Stimulated activated CD4-positive, alpha-beta T cell treated with anti-CD3 and anti-CD28 coated beads, Interleukin-2, amount 100 ng/mL, for 48 hours (primary cell): ENCODE measurements at regions not wholly inside any gene's neighbourhood (a gene's known extent, or its start where the extent isn't known, plus 50 kb on each side); places are given as distances from the start of the nearest gene placed in this dataset.

Experiments used
- DNase-seq, 2 donors: peaks; one replicate each; pipeline ENCODE4 v3.0.0-alpha.2; 2020

- no peak for DNase-seq
Measured at GRCh38 chr21:19724081-19724480, 1274.1 kb upstream of the NCAM2 start.

DNA sequence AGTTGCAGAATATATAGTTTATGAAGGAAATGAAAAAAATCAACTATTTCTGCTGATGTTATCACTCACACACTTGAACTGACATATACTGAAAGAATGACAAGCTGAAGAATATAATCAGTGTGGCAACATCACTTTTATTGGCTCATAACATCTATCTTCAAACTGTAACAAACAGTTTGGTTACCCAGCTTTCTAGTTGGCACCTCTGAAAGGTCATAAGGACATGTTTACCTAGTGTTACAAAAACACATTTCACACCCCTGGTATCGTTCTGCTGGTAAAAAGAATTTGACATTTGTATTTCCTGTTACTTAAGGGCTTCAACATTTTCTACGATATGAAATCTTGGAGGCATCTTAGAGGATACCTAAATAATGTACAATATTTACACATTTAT lies 1267.0 kb upstream of the NCAM2 start:
- no peak for DNase-seq

GRCh38 chr21:19759836-19760235 lies 1238.4 kb upstream of the NCAM2 start:
- DNase-seq, result no peak

DNA sequence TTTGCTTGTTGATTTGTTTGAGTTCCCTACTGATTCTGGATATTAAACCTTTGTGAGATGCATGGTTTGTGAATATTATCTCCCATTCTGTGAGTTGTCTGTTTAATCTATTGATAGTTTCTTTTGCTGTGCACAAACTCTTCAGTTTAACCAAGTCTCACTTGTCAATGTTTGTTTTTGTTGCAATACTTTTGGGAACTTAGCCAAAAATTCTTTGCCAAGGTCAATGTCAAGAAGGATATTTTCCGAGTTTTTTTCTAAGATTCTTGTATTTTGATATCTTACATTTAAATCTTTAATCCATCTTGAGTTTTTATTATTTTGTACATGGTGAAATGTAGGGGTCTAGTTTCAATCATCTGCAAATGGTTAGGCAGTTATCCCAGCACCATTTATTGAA lies 1230.7 kb upstream of the NCAM2 start:
- DNase-seq, result no peak

DNA sequence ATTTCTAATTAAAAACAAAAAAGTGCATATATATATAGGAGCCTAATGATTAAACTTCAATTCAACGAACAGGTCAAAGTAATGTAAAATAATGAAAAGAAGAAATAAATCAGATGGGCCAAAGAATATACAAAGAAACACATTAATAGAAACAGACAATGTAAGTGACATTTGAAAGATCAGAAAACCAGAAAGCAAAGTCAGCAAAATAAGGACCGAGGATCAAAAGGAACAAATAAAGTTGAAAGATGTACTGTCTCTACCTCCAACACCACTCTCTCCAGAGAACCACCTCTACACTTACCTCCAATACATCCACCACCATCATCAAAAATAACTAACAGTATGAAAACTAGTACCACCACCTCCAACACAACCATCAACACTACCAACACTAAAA lies 1226.3 kb upstream of the NCAM2 start:
- no peak for DNase-seq

DNA sequence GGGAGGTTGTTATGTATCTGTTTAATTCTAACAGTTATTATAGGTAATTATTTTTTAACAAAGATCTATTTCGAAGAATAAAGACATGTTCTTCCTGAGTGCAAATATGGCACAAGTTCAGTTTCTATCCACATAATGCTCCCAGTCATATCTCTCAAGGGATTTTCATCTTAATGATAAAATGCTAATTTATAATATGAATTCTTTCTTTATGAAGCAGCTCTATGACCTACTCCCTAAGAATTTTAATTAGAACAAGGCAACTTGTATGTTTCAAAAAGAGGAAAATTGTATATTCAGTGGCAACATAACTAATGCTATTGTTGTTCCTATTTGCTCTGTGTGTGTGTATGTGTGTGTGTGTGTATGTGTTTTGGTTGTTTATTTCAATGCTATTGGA lies 1222.1 kb upstream of the NCAM2 start:
- no peak for DNase-seq

DNA sequence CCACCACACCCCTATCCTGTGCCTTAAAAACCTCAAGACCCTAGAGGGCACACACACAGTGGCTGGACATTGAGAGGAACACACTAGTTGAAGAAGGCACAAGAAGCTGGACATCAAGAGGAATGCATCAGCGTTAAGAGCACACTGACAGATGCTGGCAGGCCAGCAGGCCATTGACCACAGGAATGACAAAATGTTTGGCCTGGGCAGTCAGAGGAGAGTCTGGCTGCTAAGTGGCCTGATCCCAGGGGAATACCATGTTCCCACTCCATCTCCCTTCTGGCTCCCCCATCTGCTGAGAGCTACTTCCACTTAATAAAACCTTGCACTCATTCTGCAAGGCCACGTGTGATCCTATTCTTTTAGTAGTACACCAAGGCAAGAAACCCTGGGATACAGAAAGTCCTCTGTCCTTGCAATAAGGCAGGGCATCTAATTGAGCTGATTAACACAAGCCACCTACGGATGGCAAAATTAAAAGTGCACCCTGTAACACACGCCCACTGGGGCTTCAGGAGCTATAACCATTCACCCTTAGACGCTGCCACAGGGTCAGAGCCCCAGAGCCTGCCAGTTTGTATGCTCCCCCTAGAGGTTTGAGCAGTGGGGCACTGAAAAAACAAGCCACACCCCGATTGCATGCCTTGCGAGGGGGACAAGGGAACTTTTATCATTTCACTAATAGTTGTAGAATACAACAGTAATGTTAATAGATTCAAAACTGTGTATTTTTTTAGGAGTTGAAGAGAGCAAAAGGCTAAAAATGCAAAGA lies 1216.1 kb upstream of the NCAM2 start:
- no peak for DNase-seq

GRCh38 chr21:19785941-19786340 lies 1212.3 kb upstream of the NCAM2 start:
- no peak for DNase-seq

DNA sequence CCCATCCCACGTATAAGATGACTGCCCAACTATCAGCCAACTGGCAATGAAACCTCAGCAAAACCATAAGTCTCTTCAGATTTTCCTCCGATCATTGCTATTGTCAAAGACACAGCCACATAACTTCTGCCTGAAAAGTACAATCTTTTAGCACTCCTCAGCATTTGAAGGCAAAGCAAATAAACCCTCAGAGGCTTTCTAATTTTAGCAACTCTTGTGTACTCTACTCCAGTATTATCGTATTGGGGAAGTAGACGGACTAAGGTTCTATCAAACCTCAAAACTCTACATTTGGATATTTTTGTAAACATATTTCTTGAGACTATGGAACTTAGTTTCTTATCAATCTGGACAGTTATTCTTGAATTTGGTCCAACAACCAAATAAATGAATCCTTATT lies 1206.2 kb upstream of the NCAM2 start:
- no peak for DNase-seq

DNA sequence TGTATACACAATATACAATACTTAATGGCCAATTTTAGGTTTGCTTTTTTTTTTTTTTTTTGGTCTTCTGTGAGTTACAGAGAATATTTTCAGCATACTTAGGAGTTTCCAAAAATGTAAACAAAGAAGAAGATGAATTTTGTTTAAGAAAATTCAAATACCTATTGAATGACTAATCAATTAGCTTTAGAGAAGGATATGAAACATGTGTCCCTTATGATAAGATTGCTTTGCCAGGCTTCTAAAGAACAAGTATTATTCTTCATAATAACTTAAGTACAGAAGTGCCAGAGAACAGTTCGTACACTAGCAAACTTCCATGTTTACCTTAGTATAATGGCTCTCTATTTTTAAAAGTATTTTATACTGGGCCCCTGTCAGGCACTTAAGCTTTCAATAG lies 1191.0 kb upstream of the NCAM2 start:
- DNase-seq, result no peak

- DNase-seq, result no peak
Measured at GRCh38 chr21:19810779-19811178, 1187.4 kb upstream of the NCAM2 start.

- DNase-seq, result no peak
Measured at GRCh38 chr21:19830446-19830845, 1167.8 kb upstream of the NCAM2 start.

- no peak for DNase-seq
Measured at GRCh38 chr21:19832551-19832950, 1165.7 kb upstream of the NCAM2 start.

DNA sequence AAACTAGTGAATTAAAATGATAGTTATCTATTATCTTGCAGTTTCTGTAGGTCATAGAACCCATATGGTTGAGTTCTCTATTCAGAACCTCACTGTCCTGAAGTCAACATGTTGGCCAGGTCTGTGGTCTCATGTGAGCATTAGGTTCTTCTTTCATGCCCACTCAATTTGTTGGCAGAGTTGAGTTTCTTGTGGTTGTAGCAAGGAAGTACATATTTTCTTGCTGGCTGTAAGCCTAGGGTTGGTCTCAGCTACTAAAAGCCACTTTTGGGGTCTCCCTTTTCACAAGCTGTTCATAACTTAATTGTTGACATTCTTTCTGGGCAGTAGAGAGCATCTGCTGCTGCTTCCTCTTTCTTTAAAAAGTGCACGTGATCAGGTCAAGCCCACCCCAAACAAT lies 1165.1 kb upstream of the NCAM2 start:
- no peak for DNase-seq

- DNase-seq, result no peak
Measured at GRCh38 chr21:19842601-19843000, 1155.6 kb upstream of the NCAM2 start.

- DNase-seq, result no peak
Measured at GRCh38 chr21:19844334-19844733, 1153.9 kb upstream of the NCAM2 start.

DNA sequence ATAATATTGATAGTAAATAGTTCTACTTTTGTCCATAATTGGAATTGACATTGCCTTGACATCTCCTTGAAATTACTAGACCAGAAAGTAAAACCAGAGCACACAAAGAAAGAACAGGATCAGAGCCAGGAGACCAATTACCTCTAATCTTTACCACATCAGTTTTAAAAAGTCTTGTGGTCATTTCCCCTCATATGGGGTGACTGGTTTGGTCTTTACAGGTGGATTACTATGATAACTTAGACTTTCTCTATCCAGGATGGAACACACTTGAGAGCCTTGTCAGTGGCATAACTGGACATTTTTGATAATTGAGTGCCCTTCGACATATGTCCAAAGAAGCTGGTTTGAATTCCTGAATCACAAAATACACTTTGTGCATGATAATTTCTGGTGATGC lies 1148.1 kb upstream of the NCAM2 start:
- no peak for DNase-seq

DNA sequence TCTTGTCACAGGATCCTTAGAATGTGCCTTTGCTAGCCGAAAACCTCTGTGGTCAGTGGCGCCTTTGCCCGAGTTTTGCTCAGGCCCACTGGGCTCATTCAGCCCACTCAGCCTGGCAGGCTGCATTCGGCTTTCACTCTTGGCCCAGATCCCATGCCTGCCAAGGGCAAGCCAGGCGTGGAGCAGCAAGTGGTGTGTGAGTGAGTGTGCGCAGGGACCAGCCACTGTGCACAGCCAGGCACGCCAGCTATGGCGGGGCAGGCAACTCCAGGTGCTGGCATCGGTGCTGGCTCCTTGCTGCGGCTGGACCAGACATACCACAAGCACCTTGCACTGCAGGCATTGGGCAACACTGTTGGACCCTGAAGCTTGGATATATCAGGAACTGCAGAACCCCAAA lies 1145.1 kb upstream of the NCAM2 start:
- DNase-seq, result no peak

DNA sequence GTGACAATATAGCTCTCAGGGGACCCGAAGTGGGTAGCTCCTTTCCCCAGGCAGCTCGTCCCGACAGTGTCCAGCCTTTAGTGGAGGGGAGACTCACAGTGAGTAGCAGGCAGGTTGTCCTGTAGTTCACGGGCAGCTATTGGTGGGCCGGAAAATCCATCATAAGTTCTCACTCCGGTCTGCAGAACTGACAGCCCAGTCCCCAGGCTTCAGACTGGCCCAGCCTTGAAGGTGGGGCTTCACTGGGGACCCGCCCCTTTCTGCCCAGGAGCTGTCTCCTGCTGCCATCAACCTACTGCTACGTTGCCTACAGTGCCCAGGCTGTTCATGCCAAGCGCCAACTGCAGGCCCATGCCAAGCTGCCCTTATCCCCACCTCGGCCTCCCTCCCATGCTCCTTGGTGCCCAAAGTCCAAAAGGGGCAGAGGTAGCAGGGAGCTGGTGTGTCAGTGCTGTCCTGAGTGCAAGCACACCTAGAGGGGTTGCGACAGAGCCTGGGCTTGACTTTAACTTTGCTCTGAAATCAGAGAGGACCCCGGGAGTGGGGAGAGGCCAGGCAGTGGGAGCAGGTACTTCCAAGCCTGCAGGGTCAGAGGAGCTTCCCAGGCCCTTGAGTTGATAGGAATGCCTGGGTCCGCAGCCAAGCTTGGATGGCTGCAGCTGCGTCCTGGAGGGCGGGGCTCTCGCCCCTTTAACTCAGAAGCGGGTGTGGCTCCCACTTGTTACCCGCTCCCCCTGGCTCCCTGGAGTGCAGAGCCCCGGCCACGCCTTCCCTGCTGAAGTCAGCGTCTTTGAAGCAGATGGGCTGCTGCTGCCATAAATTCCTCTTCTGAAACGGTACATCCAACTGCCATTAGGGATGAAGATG lies 1144.3 kb upstream of the NCAM2 start:
- no peak for DNase-seq

DNA sequence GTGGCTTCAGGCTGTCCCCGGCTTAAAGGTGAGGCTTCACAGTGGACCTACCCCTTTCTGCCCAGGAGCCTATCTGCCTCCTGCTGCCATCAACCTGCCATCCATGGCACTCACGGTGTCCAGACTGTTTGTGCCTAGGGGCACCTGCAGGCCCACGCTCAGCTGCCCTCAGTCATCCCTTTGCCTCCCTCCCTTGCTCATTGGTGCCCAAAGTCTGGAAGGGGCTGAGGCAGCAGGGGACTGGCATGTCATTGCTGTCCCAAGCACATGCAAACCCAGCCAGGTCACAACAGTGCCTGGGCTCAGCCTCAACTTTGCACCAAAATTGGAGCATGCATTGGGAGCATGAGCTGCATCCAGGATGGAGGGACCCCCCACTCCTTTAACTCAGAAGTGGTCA lies 1142.7 kb upstream of the NCAM2 start:
- no peak for DNase-seq

DNA sequence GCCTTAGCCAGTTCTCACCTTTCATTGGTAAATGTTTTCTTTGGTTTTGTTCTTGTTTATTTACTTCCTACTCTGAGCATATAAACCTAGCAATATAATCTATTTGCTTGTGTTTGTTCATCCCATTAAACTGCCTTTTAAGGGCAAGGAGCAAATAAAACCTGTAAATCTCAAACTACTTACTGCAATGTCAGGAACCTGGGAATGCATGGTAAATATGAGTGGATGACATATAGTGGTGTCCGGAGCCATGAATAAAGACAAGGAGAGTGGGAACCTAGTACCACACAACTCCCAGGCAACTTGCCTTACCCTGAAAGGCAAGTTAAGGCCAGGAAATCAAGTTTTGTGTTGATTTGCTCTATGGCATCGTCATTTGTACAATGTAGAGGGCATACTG lies 1133.7 kb upstream of the NCAM2 start:
- no peak for DNase-seq

GRCh38 chr21:19870682-19871081 lies 1127.5 kb upstream of the NCAM2 start:
- DNase-seq, result no peak

- no peak for DNase-seq
Measured at GRCh38 chr21:19874521-19874920, 1123.7 kb upstream of the NCAM2 start.

DNA sequence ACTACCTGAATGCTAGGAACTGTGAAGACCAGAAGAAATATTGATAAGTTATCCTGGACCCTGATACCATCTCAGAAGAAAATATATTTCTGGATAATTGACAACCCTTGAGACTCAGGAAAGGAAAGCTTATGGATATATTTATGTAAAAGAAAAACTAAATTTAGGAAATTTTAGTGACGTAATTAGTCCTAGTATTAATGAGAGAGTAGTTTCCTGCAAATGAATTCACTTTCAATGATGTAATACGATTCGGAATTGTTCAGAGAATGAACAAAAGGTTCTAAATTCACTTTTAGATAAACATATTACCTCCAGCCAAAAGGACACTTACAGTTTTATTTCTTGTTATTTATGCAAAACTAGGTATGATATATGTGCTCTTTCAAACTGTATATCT lies 1120.1 kb upstream of the NCAM2 start:
- DNase-seq, result no peak

DNA sequence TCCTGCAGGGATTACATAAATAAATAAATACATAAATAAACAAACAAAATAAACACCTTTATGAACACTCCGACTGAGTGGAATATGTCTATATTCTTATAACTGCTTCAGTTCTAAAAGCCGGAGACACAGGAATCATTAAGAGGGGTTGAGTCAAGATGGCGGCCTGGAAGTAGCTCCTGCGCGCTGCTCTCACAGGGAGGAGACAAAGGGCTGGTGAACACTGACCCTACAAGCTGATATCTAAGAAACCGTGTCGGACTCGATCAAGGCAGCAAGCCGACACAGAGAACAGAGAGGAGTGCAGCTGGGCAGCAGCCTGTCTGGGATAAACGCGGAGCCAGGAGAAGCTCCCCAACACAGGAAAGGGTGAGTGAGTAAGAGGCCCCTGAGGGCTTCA lies 1098.6 kb upstream of the NCAM2 start:
- DNase-seq, result no peak
